Natural killer cell (primary cell): ENCODE measurements at regions not wholly inside any gene's neighbourhood (a gene's known extent, or its start where the extent isn't known, plus 50 kb on each side); places are given as distances from the start of the nearest gene placed in this dataset.

Source experiments
- ATAC-seq, 3 donors: fragments of 150-1000 bp in 2 of 3; fragments of 200-7000 bp in 1 of 3; cut with Tn5 transposase; 1 replicate in 1 of 3; 2 replicates in 2 of 3; pipeline ENCODE4 v1.10.0; 2021; ENCODE audit warnings: mild to moderate bottlenecking in 2 of 3, moderate library complexity in 2 of 3
- DNase-seq, 2 donors: peaks; one replicate each; pipeline versions ENCODE4 v3.0.0 to v3.0.0-alpha.2; 2013 to 2021; ENCODE audit warnings: mixed read lengths in 1 of 2
- H3K27ac ChIP-seq: one replicate; pipeline ENCODE4 v1.5.1; 2013; ENCODE audit warnings: mild to moderate bottlenecking, low read length
- H3K27me3 ChIP-seq: one replicate; pipeline ENCODE4 v1.6.1; 2013; ENCODE audit warnings: low read length; ENCODE audit not compliant: control insufficient read depth, insufficient read depth
- H3K36me3 ChIP-seq: one replicate; pipeline ENCODE4 v1.6.1; 2013; ENCODE audit warnings: low read length; ENCODE audit not compliant: control insufficient read depth, insufficient read depth
- H3K4me1 ChIP-seq: one replicate; pipeline ENCODE4 v1.6.1; 2013; ENCODE audit warnings: low read length; ENCODE audit not compliant: control insufficient read depth, insufficient read depth
- H3K4me3 ChIP-seq: one replicate; pipeline ENCODE4 v1.5.1; 2013; ENCODE audit warnings: low read length
- H3K9me3 ChIP-seq: one replicate; pipeline ENCODE4 v1.6.1; 2013; ENCODE audit warnings: low read length; ENCODE audit not compliant: control insufficient read depth, insufficient read depth
- H3K27ac Mint-ChIP-seq, 2 donors: one replicate each; pipeline ENCODE4 v1.8.0; 2022; ENCODE audit warnings: mild to moderate bottlenecking in 2 of 2, mixed read lengths in 2 of 2, moderate library complexity in 1 of 2
- H3K27me3 Mint-ChIP-seq, 2 donors: one replicate each; pipeline ENCODE4 v1.8.0; 2022; ENCODE audit warnings: low read depth in 2 of 2, mixed read lengths in 2 of 2
- H3K36me3 Mint-ChIP-seq: one replicate; pipeline ENCODE4 v1.8.0; 2022; ENCODE audit warnings: mixed read lengths
- H3K4me1 Mint-ChIP-seq, 2 donors: one replicate each; pipeline ENCODE4 v1.8.0; 2022; ENCODE audit warnings: mixed read lengths in 2 of 2
- H3K4me3 Mint-ChIP-seq: one replicate; pipeline ENCODE4 v1.8.0; 2022; ENCODE audit warnings: mild to moderate bottlenecking, moderate library complexity, mixed read lengths
- H3K9me3 Mint-ChIP-seq, 2 donors: one replicate each; pipeline ENCODE4 v1.8.0; 2022; ENCODE audit warnings: mixed read lengths in 2 of 2
- CTCF ChIP-seq: fragments of 200-600 bp; IDR thresholded peaks from one replicate; pipeline ENCODE4 v1.8.0; 2022; ENCODE audit warnings: antibody characterized with exemption
- WGBS: methylation state at CpG from one replicate; pipeline ENCODE4 v1.1.7; 2013; ENCODE audit warnings: missing lambda C conversion rate; ENCODE audit not compliant: insufficient coverage; 5-methylcytosine and 5-hydroxymethylcytosine counted together
- intact Hi-C: fragments of 100-400 bp; cut with micrococcal nuclease; formaldehyde crosslinking; loops from one replicate; pipeline ENCODE4 v1.14.2; 2022

- intact Hi-C loops = no loop called here
- 96% methylated on average over 8 of the region's 8 CpGs for WGBS
- Mint-ChIP-seq H3K27ac (peak overlapping the region in 1 of 2 donors; percentile 52), H3K27me3 (no peaks in the 10 kb centered on the region), H3K4me3 (no peak overlapping the region), H3K4me1 (peaks cover 0 to 13% of the 10 kb centered on the region in 2 donors), H3K9me3 (no peaks in the 10 kb centered on the region), H3K36me3 (no peaks in the 10 kb centered on the region)
- H3K27ac ChIP-seq = no peak overlapping the region
- ATAC-seq (no peak), DNase-seq (no peak)
- no peaks in the 10 kb centered on the region for H3K4me1 ChIP-seq
- TF ChIP-seq CTCF = no peak
- H3K27me3 ChIP-seq = no peaks in the 10 kb centered on the region
- H3K4me3 ChIP-seq = no peak overlapping the region
- H3K36me3 ChIP-seq = no peaks in the 10 kb centered on the region
- no peaks in the 10 kb centered on the region for H3K9me3 ChIP-seq
Measured at GRCh38 chr2:8597559-8598225, 84.2 kb upstream of the ID2 start.

GRCh38 chr2:8598295-8599165 is 83.3 kb upstream of the ID2 start:
- 98% methylated on average over 13 of the region's 13 CpGs for WGBS
- Mint-ChIP-seq H3K36me3 (no peaks in the 10 kb centered on the region), H3K27ac (peak overlapping the region in 1 of 2 donors; percentile 44), H3K9me3 (no peaks in the 10 kb centered on the region), H3K4me3 (no peak overlapping the region), H3K27me3 (no peaks in the 10 kb centered on the region), H3K4me1 (peaks cover 0 to 13% of the 10 kb centered on the region in 2 donors)
- no peaks in the 10 kb centered on the region for H3K36me3 ChIP-seq
- no peaks in the 10 kb centered on the region for H3K27me3 ChIP-seq
- H3K4me3 ChIP-seq = no peak overlapping the region
- ATAC-seq = peak; percentile 26 to 65 (median 37)
- no peaks in the 10 kb centered on the region for H3K9me3 ChIP-seq
- no peaks in the 10 kb centered on the region for H3K4me1 ChIP-seq
- intact Hi-C loops = no loop called here
- no peak overlapping the region for H3K27ac ChIP-seq
- TF ChIP-seq CTCF = no peak
- no peak for DNase-seq

GRCh38 chr2:8599421-8600242 is 82.2 kb upstream of the ID2 start:
- Mint-ChIP-seq H3K4me3 (no peak overlapping the region), H3K27ac (no peak overlapping the region), H3K27me3 (no peaks in the 10 kb centered on the region), H3K9me3 (no peaks in the 10 kb centered on the region), H3K4me1 (peaks cover 0 to 13% of the 10 kb centered on the region in 2 donors), H3K36me3 (no peaks in the 10 kb centered on the region)
- intact Hi-C loops = no loop called here
- DNase-seq (no peak), ATAC-seq (no peak)
- WGBS = 89% methylated on average over 24 of the region's 24 CpGs
- Histone ChIP-seq H3K27ac (no peak overlapping the region), H3K36me3 (no peaks in the 10 kb centered on the region), H3K9me3 (no peaks in the 10 kb centered on the region), H3K27me3 (no peaks in the 10 kb centered on the region), H3K4me1 (no peaks in the 10 kb centered on the region), H3K4me3 (no peak overlapping the region)
- TF ChIP-seq CTCF = no peak
